Neural cell (in vitro differentiated cells): ENCODE measurements at regions not wholly inside any gene's neighbourhood (a gene's known extent, or its start where the extent isn't known, plus 50 kb on each side); places are given as distances from the start of the nearest gene placed in this dataset.

Experiments
- H2AFZ ChIP-seq: fragments of 200-600, 300-800 bp; sonication (generic), shearing (Covaris generic); 2 replicates; pipeline ENCODE4 v1.6.0; 2014; ENCODE audit warnings: low read depth, mild to moderate bottlenecking, antibody characterized with exemption, low read length, moderate library complexity
- H3F3A ChIP-seq: fragments of 200-600 bp; shearing (Covaris generic); 2 replicates; pipeline ENCODE4 v1.6.1; 2016; ENCODE audit warnings: mild to moderate bottlenecking, moderate library complexity, mixed read lengths, antibody characterized with exemption, low read length; ENCODE audit not compliant: insufficient read depth, poor library complexity, severe bottlenecking
- H3K27ac ChIP-seq: fragments of 200-600, 300-800 bp; sonication (generic), shearing (Covaris generic); 2 replicates; pipeline ENCODE4 v1.5.1; 2014; ENCODE audit warnings: mild to moderate bottlenecking, low read length, moderate library complexity
- H3K27me3 ChIP-seq: fragments of 300-800, 200-600 bp; sonication (generic), shearing (Covaris generic); 2 replicates; pipeline ENCODE4 v1.6.0; 2014; ENCODE audit warnings: mild to moderate bottlenecking, low read depth, low read length, moderate library complexity; ENCODE audit not compliant: insufficient read depth
- H3K36me3 ChIP-seq: fragments of 300-800, 200-600 bp; sonication (generic), shearing (Covaris generic); 2 replicates; pipeline ENCODE4 v1.5.1; 2014; ENCODE audit warnings: mild to moderate bottlenecking, antibody characterized with exemption, low read length, moderate library complexity; ENCODE audit not compliant: insufficient read depth
- H3K4me2 ChIP-seq: fragments of 300-800, 200-600 bp; sonication (generic), shearing (Covaris generic); 2 replicates; pipeline ENCODE4 v1.6.0; 2014; ENCODE audit warnings: mild to moderate bottlenecking, low read length
- H3K4me3 ChIP-seq: fragments of 300-800, 200-600 bp; sonication (generic), shearing (Covaris generic); 2 replicates; pipeline ENCODE4 v1.5.1; 2014; ENCODE audit warnings: mild to moderate bottlenecking, low read length, moderate library complexity
- H3K79me2 ChIP-seq: fragments of 200-600 bp; shearing (Covaris generic); replicated peaks from 2 replicates; pipeline ENCODE4 v1.6.0; 2014; ENCODE audit warnings: mild to moderate bottlenecking, low read length, moderate library complexity; ENCODE audit not compliant: insufficient read depth
- H3K9ac ChIP-seq: fragments of 300-800, 200-600 bp; sonication (generic), shearing (Covaris generic); 2 replicates; pipeline ENCODE4 v1.6.1; 2016; ENCODE audit warnings: mild to moderate bottlenecking, low read length, mixed read lengths
- H3K9me2 ChIP-seq: fragments of 200-600 bp; shearing (Covaris generic); 2 replicates; pipeline ENCODE4 v1.6.1; 2016; ENCODE audit warnings: mild to moderate bottlenecking, low read length, mixed read lengths; ENCODE audit not compliant: insufficient read depth
- H3K9me3 ChIP-seq: fragments of 200-600, 300-800 bp; sonication (generic), shearing (Covaris generic); 2 replicates; pipeline ENCODE4 v1.6.1; 2016; ENCODE audit warnings: mild to moderate bottlenecking, mixed run types, low read length, moderate library complexity, mixed read lengths
- H4K20me1 ChIP-seq: fragments of 200-600 bp; shearing (Covaris generic); 2 replicates; pipeline ENCODE4 v1.6.1; 2016; ENCODE audit warnings: mild to moderate bottlenecking, mixed run types; ENCODE audit not compliant: insufficient read depth
- CTCF ChIP-seq: fragments of 450-650 bp; IDR thresholded peaks from 2 replicates; pipeline ENCODE4 v1.5.1; 2014; ENCODE audit warnings: antibody characterized with exemption, mild to moderate bottlenecking, moderate library complexity; ENCODE audit not compliant: poor library complexity, severe bottlenecking
- EP300 ChIP-seq: fragments of 450-650 bp; conservative IDR thresholded peaks from 2 replicates; pipeline ENCODE4 v1.6.1; 2014; ENCODE audit warnings: antibody characterized with exemption, mild to moderate bottlenecking, moderate library complexity; ENCODE audit not compliant: poor library complexity, severe bottlenecking
- EZH2 ChIP-seq: fragments of 200-600, 300-800 bp; shearing (Covaris generic), sonication (generic); IDR thresholded peaks from 2 replicates; pipeline ENCODE4 v1.6.1; 2014; ENCODE audit warnings: antibody characterized with exemption, low read length, borderline replicate concordance, mild to moderate bottlenecking; ENCODE audit not compliant: insufficient read depth, poor library complexity, severe bottlenecking
- MXI1 ChIP-seq: fragments of 450-650 bp; conservative IDR thresholded peaks from 2 replicates; pipeline ENCODE4 v1.6.1; 2014; ENCODE audit warnings: antibody characterized with exemption, mild to moderate bottlenecking; ENCODE audit not compliant: poor library complexity, severe bottlenecking
- POLR2AphosphoS5 ChIP-seq: IDR thresholded peaks from 2 replicates; pipeline ENCODE4 v1.6.1; 2012
- RAD21 ChIP-seq: fragments of 450-650 bp; conservative IDR thresholded peaks from 2 replicates; pipeline ENCODE4 v1.6.1; 2014; ENCODE audit warnings: antibody characterized with exemption, mild to moderate bottlenecking, moderate library complexity
- SMC3 ChIP-seq: fragments of 450-650 bp; conservative IDR thresholded peaks from 2 replicates; pipeline ENCODE4 v1.6.1; 2014; ENCODE audit warnings: antibody characterized with exemption, mild to moderate bottlenecking, moderate library complexity; ENCODE audit not compliant: poor library complexity
- TAF1 ChIP-seq: IDR thresholded peaks from 2 replicates; pipeline ENCODE4 v1.6.1; 2012; ENCODE audit warnings: low read depth
- TF ChIP-seq, protein P1 (sequence below): IDR thresholded peaks from 2 replicates; pipeline ENCODE4 v1.6.1; 2012; ENCODE audit warnings: borderline replicate concordance

GRCh38 chr2:80968450-80968849, 663.9 kb upstream of the LRRTM1 start:
- no peaks in the 10 kb centered on the region for H3K9me2 ChIP-seq
- H4K20me1 ChIP-seq: no peaks in the 10 kb centered on the region
- no peaks in the 10 kb centered on the region for H3K79me2 ChIP-seq
- no peak overlapping the region for H3K9ac ChIP-seq
- no peak overlapping the region for H3K4me2 ChIP-seq
- no peaks in the 10 kb centered on the region for H3K36me3 ChIP-seq
- TF ChIP-seq CTCF (no peak), TAF1 (no peak), MXI1 (no peak), POLR2AphosphoS5 (no peak), SMC3 (no peak), RAD21 (no peak)
- TF ChIP-seq, protein P1, sequence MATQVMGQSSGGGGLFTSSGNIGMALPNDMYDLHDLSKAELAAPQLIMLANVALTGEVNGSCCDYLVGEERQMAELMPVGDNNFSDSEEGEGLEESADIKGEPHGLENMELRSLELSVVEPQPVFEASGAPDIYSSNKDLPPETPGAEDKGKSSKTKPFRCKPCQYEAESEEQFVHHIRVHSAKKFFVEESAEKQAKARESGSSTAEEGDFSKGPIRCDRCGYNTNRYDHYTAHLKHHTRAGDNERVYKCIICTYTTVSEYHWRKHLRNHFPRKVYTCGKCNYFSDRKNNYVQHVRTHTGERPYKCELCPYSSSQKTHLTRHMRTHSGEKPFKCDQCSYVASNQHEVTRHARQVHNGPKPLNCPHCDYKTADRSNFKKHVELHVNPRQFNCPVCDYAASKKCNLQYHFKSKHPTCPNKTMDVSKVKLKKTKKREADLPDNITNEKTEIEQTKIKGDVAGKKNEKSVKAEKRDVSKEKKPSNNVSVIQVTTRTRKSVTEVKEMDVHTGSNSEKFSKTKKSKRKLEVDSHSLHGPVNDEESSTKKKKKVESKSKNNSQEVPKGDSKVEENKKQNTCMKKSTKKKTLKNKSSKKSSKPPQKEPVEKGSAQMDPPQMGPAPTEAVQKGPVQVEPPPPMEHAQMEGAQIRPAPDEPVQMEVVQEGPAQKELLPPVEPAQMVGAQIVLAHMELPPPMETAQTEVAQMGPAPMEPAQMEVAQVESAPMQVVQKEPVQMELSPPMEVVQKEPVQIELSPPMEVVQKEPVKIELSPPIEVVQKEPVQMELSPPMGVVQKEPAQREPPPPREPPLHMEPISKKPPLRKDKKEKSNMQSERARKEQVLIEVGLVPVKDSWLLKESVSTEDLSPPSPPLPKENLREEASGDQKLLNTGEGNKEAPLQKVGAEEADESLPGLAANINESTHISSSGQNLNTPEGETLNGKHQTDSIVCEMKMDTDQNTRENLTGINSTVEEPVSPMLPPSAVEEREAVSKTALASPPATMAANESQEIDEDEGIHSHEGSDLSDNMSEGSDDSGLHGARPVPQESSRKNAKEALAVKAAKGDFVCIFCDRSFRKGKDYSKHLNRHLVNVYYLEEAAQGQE: no peak
- H3K27me3 ChIP-seq: no peaks in the 10 kb centered on the region
- H3K9me3 ChIP-seq: peaks cover 6% of the 10 kb centered on the region
- no peak overlapping the region for H2AFZ ChIP-seq
- H3F3A ChIP-seq: no peaks in the 10 kb centered on the region
- no peak overlapping the region for H3K27ac ChIP-seq
- no peak overlapping the region for H3K4me3 ChIP-seq

DNA sequence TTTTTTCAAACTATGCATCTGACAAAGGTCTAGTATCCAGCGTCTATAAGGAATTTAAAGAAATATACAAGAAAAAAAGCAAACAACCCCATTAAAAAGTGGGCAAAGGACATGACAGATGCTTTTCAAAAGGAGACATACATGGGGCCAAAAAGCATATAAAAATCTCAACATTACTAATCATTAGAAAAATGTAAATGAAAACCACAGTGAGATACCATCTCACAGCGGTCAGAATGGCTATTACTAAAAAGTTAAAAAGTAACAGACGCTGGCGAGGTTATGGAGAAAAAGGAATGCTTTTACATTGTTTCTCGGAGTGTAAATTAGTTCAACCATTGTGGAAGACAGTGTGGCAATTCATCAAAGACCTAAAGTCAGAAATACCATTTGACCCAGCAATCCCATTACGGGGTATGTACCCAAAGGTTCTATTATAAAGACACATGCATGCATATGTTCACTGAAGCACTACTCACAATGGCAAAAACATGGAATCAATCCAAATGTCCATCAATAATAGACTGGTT, 643.1 kb upstream of the LRRTM1 start:
- H3F3A ChIP-seq: no peaks in the 10 kb centered on the region
- H4K20me1 ChIP-seq: no peaks in the 10 kb centered on the region
- H2AFZ ChIP-seq: no peak overlapping the region
- no peak overlapping the region for H3K4me3 ChIP-seq
- H3K4me2 ChIP-seq: no peak overlapping the region
- H3K27ac ChIP-seq: no peak overlapping the region
- no peaks in the 10 kb centered on the region for H3K9me2 ChIP-seq
- no peaks in the 10 kb centered on the region for H3K9me3 ChIP-seq
- no peak overlapping the region for H3K9ac ChIP-seq
- no peaks in the 10 kb centered on the region for H3K79me2 ChIP-seq
- no peaks in the 10 kb centered on the region for H3K27me3 ChIP-seq
- TF ChIP-seq MXI1 (no peak), SMC3 (no peak), RAD21 (no peak), EP300 (no peak), TAF1 (no peak), CTCF (no peak), POLR2AphosphoS5 (no peak), EZH2 (no peak)
- TF ChIP-seq, protein P1: no peak
- no peaks in the 10 kb centered on the region for H3K36me3 ChIP-seq
